ENCODE measurements at regions not wholly inside any gene's neighbourhood (a gene's known extent, or its start where the extent isn't known, plus 50 kb on each side); places are given as distances from the start of the nearest gene placed in this dataset.
"Not testable (repeated sequence)": the region's sequence is repeated elsewhere in the genome, so short reads cannot be mapped to it uniquely, and the experiment has no call there.

DNA sequence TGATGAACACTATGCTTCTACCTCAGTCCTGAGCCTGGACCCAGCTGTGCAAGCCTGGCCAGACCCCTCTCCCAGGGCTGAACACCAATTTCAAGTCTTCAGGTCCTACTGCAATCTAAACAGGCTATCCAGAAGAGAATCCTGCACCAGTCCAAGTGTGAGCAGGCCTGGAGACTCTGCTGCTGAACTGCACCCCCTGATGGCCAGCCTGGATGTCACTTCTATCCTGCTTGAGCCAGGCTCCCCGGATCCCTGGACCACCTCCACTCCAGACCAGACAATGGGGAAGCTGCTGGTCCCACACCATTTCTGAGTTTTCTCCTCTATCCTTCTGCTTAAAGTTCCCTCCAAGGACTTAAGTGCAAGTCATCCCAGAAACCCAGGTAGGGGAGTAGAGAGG lies 127.3 kb upstream of the TRIM73 start:
- TF ChIP-seq POLR2A (IDR thresholded peaks at IDR 0.05): not testable (repeated sequence)
- TF ChIP-seq, protein P1, sequence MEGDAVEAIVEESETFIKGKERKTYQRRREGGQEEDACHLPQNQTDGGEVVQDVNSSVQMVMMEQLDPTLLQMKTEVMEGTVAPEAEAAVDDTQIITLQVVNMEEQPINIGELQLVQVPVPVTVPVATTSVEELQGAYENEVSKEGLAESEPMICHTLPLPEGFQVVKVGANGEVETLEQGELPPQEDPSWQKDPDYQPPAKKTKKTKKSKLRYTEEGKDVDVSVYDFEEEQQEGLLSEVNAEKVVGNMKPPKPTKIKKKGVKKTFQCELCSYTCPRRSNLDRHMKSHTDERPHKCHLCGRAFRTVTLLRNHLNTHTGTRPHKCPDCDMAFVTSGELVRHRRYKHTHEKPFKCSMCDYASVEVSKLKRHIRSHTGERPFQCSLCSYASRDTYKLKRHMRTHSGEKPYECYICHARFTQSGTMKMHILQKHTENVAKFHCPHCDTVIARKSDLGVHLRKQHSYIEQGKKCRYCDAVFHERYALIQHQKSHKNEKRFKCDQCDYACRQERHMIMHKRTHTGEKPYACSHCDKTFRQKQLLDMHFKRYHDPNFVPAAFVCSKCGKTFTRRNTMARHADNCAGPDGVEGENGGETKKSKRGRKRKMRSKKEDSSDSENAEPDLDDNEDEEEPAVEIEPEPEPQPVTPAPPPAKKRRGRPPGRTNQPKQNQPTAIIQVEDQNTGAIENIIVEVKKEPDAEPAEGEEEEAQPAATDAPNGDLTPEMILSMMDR (IDR thresholded peaks at IDR 0.05): not testable (repeated sequence)
